NT2/D1 (cell line): ENCODE measurements at regions not wholly inside any gene's neighbourhood (a gene's known extent, or its start where the extent isn't known, plus 50 kb on each side); places are given as distances from the start of the nearest gene placed in this dataset.

Source experiments
- SUZ12 ChIP-seq: IDR thresholded peaks from 2 replicates; pipeline ENCODE4 v1.6.1; 2011; ENCODE audit not compliant: insufficient read length, insufficient read depth; ENCODE audit errors: extremely low read depth
- YY1 ChIP-seq: IDR thresholded peaks from 2 replicates; pipeline ENCODE4 v1.6.1; 2011; ENCODE audit not compliant: insufficient read length, insufficient read depth

GRCh38 chrX:11941571-11941970 lies 183.5 kb downstream of the MSL3 start:
- TF ChIP-seq YY1 (no peak), SUZ12 (no peak)
